Small intestine (tissue), 7 donors: ENCODE measurements at regions not wholly inside any gene's neighbourhood (a gene's known extent, or its start where the extent isn't known, plus 50 kb on each side); places are given as distances from the start of the nearest gene placed in this dataset.

Source experiments
- DNase-seq, 2 donors: peaks; one replicate each; pipeline versions ENCODE4 v3.0.0 to v3.0.0-alpha.2; 2013
- FAIRE-seq: peaks from 2 replicates; lab custom pipeline; 2012; peaks lifted over from hg19 to GRCh38; lab: Jason Lieb, UNC
- H3K27ac ChIP-seq, 3 donors: one replicate each; pipeline ENCODE4 v1.5.1; 2013; ENCODE audit warnings: low read length in 2 of 3, mild to moderate bottlenecking in 2 of 3, control low read depth in 1 of 3, inconsistent platforms in 1 of 3, low read depth in 1 of 3, moderate library complexity in 1 of 3
- H3K27me3 ChIP-seq, 3 donors: one replicate each; pipeline ENCODE4 v1.6.1; 2013; ENCODE audit warnings: low read length in 3 of 3, inconsistent platforms in 1 of 3; ENCODE audit not compliant: control insufficient read depth in 3 of 3, insufficient read depth in 3 of 3
- H3K36me3 ChIP-seq, 3 donors: one replicate each; pipeline ENCODE4 v1.6.1; 2013; ENCODE audit warnings: low read length in 3 of 3, inconsistent platforms in 1 of 3, low read depth in 1 of 3, mild to moderate bottlenecking in 1 of 3, moderate library complexity in 1 of 3; ENCODE audit not compliant: control insufficient read depth in 3 of 3, insufficient read depth in 2 of 3
- H3K4me1 ChIP-seq, 3 donors: one replicate each; pipeline ENCODE4 v1.6.1; 2013; ENCODE audit warnings: low read length in 2 of 3, inconsistent platforms in 1 of 3, low read depth in 1 of 3, mild to moderate bottlenecking in 1 of 3, moderate library complexity in 1 of 3; ENCODE audit not compliant: control insufficient read depth in 3 of 3, insufficient read depth in 2 of 3
- H3K4me3 ChIP-seq, 3 donors: one replicate each; pipeline ENCODE4 v1.5.1; 2013; ENCODE audit warnings: low read length in 3 of 3, control low read depth in 1 of 3, inconsistent platforms in 1 of 3, low read depth in 1 of 3, mild to moderate bottlenecking in 1 of 3, moderate library complexity in 1 of 3
- H3K9me3 ChIP-seq, 2 donors: one replicate each; pipeline ENCODE4 v1.6.1; 2013; ENCODE audit warnings: low read depth in 1 of 2, low read length in 1 of 2; ENCODE audit not compliant: control insufficient read depth in 2 of 2, insufficient read depth in 1 of 2
- WGBS, 3 donors: extraction: QIAGEN DNeasy Blood & Tissue Kit; methylation state at CpG; one replicate each; pipeline ENCODE4 v1.1.7; 2013; 5-methylcytosine and 5-hydroxymethylcytosine counted together
- donor health status: healthy with polysubstance abuse.
- donor health status: control.
- donor health status: control.
- donor health status: Bipolar disorder and iron deficiency.
- donor health status: healthy.

DNA sequence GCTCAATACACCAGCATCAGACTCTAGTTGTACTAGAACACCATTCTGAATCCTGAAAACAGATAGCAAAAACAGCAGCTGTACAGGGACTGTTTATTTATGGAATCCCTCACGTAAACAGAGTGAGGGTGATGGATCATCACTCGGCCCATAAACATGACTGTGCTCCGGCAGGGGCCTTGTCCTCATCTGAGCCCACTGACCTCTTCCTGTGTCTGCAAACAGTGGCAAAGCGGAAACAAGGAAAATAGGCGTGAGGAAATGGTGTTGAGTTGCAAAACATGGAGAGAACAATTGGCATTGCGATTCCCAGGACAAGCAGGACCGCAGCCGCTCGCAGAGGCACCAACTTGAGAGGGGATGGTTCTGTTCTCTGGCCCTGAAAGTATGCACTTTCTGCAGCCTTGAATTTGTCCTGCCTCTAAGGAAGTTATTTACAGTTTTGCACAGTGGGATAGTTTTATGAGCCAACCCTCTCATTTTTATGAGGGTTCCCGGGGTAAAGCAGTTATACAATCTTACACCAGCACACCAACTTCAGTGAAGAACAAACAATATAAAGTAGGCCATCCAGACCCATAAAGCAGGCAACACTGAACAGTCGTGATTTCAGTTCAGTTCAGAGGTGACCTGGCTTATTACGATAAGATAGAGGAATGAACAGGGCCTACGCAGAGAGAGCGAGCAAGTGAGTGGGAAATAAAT is 248.0 kb upstream of the FZD8 start:
- H3K27me3 ChIP-seq: no peaks in the 10 kb centered on the region
- no peak for FAIRE-seq
- no peak overlapping the region for H3K4me3 ChIP-seq
- peak in 1 of 2 donors; percentile 39 for DNase-seq
- WGBS, 3 donors: 51 to 60% (median 54%) methylated on average over 14 of the region's 14 CpGs
- no peaks in the 10 kb centered on the region for H3K9me3 ChIP-seq
- H3K27ac ChIP-seq: peak overlapping the region in 1 of 3 donors; percentile 72
- peaks cover 0 to 15% (median 0%) of the 10 kb centered on the region in 3 donors for H3K4me1 ChIP-seq
- H3K36me3 ChIP-seq: no peaks in the 10 kb centered on the region

DNA sequence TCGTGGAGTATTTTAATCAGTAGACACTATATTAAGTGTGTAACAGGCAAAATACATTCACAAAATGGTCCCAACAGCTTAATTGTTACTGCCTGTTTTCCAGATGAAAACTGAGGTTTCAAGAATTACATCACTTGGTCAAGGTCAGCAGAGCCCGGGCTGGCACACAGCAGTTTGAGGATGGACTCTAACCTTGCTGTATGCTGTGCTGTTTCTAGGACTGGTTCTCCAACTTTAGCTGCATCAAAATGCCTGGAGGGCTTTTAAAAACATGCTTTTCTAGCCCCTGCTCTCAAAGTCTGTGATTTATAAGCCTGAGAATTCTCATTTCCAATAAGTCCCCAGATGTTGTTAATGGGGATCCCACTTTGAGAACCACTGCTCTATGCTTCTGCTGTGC is 247.1 kb upstream of the FZD8 start:
- FAIRE-seq: no peak
- no peak overlapping the region for H3K4me3 ChIP-seq
- 38 to 67% (median 47%) methylated on average over 2 of the region's 2 CpGs for WGBS, 3 donors
- peaks cover 0 to 18% (median 0%) of the 10 kb centered on the region in 3 donors for H3K4me1 ChIP-seq
- peak in 1 of 2 donors; percentile 20 for DNase-seq
- H3K27me3 ChIP-seq: no peaks in the 10 kb centered on the region
- no peaks in the 10 kb centered on the region for H3K9me3 ChIP-seq
- no peak overlapping the region for H3K27ac ChIP-seq
- H3K36me3 ChIP-seq: no peaks in the 10 kb centered on the region

DNA sequence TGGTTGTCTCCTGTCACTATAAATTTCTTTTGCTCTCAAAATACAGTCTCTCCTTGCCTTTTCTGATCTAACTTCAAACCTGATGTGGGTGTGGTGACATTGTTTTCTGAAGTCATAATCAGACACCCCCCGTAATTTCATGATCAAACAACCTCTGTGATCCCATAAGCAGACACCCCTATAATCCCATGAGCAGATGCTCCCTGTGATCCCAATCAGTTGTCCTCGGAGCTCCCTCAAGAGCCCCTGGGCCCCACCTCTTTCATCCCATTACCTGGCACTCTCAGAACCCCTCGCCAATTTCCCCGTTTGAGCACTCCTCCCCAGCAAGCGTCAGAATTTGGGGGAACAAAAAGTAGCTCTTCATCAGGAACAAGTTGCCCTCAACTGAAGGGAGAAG is 246.3 kb upstream of the FZD8 start:
- Histone ChIP-seq H3K27me3 (no peaks in the 10 kb centered on the region), H3K4me1 (peaks cover 0 to 18% (median 0%) of the 10 kb centered on the region in 3 donors), H3K9me3 (no peaks in the 10 kb centered on the region), H3K27ac (no peak overlapping the region), H3K36me3 (no peaks in the 10 kb centered on the region), H3K4me3 (no peak overlapping the region)
- no peak for DNase-seq
- 84 to 90% (median 85%) methylated on average over 5 of the region's 5 CpGs for WGBS, 3 donors
- no peak for FAIRE-seq

DNA sequence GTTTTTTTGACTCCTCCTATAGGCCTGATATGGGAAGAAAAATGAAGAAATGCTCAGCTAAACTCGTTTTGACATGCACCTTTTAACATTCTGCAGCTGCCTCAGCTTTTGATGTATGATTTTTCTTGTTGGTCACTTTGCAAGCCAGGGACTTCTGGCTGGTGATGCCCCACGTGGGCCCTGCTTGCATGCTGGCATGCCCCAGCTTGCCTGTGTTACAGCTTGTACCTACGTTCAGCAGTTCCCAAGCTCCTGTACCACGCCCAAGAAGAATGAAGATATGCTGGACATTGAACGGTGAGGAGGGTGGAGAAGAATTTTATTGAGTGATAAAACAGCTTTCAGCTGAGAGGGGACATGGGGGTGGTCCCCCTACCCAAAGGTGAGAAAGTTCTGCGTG is 245.6 kb upstream of the FZD8 start:
- 37 to 71% (median 45%) methylated on average over 6 of the region's 6 CpGs for WGBS, 3 donors
- Histone ChIP-seq H3K4me1 (peaks cover 0 to 18% (median 0%) of the 10 kb centered on the region in 3 donors), H3K27me3 (no peaks in the 10 kb centered on the region), H3K27ac (no peak overlapping the region), H3K4me3 (no peak overlapping the region), H3K9me3 (no peaks in the 10 kb centered on the region), H3K36me3 (no peaks in the 10 kb centered on the region)
- no peak for DNase-seq
- FAIRE-seq: no peak

DNA sequence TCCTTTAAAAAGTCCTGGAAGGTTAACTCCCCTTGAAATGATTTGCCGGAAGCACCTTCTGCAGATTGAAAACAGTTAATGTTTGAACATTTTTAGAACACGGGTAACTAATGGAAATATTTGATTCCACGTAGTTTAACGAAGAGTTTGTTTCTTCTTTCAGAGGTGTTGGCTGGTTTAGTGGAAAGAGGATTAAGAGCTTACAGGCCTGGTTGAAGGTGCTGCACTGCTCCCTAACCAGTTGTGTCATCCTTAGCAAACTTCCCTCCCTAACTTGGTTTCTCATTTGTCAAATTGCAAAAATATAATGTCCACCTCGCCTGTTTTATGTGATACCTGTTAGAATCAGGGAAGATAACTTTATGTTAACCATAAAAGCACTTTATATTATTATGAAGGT is 243.0 kb upstream of the FZD8 start:
- H3K9me3 ChIP-seq: no peaks in the 10 kb centered on the region
- no peak for DNase-seq
- H3K27ac ChIP-seq: no peak overlapping the region
- 20 to 65% (median 42%) methylated on average over 5 of the region's 5 CpGs for WGBS, 3 donors
- H3K4me3 ChIP-seq: no peak overlapping the region
- H3K4me1 ChIP-seq: peaks cover 0 to 13% (median 0%) of the 10 kb centered on the region in 3 donors
- H3K27me3 ChIP-seq: no peaks in the 10 kb centered on the region
- FAIRE-seq: no peak
- no peaks in the 10 kb centered on the region for H3K36me3 ChIP-seq

DNA sequence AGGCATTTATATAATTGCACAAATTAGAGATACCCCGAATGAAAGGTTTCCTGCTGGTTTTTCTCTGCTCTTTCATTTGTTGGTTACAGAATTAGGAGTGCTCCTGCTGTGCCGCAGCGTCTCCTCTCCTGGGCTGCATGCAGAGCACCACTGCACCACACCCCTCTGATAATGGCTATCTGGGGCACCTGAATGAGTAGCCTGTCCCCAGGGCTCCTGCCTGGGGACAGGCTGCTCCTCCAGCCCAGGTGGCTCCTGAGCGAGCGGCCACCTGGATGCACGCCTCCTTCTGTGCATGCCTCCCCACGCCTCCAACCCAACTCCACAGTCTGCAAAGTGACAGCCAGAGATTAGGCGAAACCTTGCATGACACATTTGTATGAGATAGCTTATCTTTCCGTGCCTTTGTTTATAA is 242.6 kb upstream of the FZD8 start:
- Histone ChIP-seq H3K27me3 (no peaks in the 10 kb centered on the region), H3K9me3 (no peaks in the 10 kb centered on the region), H3K4me3 (no peak overlapping the region), H3K4me1 (peaks cover 0 to 9% (median 0%) of the 10 kb centered on the region in 3 donors), H3K27ac (no peak overlapping the region), H3K36me3 (no peaks in the 10 kb centered on the region)
- DNase-seq (peak in 1 of 2 donors; percentile 12), FAIRE-seq (no peak)
- WGBS, 3 donors: 12 to 62% (median 29%) methylated on average over 9 of the region's 9 CpGs

DNA sequence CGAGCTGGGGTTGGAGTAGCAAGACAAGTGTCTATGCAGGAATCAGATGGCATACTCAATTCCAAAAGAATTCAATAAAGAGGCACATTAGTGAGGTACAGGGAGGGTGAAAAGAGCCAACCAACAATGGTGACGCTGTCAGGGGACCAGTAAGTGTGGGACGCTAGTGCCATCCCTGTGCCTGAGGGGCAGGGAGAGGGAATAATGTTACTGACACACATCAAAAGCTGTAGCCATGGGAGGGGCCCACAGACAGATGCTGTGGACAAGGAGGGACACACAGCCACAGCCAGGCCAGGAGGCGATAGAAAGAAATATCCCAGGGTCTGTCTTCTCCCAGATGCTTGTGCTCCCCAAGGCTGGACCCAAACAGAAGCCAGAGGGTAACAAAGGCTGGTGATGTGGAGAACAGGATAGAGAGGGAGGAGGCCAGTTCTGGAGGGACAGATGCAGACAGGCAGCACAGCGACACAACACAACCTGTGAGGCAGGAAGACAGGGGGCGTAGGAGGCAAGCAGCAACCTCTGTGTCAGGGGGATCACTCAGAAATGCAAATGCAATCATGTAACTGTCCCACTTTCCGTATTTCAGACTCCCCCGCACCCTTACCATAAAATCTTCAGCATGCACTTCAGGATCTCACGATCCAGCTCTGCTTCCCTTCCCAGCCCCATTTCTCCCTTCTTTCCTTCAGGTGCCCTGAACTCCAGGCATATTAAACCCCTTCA is 240.5 kb upstream of the FZD8 start:
- Histone ChIP-seq H3K9me3 (no peaks in the 10 kb centered on the region), H3K27ac (no peak overlapping the region), H3K4me1 (peaks cover 0 to 5% (median 0%) of the 10 kb centered on the region in 3 donors), H3K36me3 (no peaks in the 10 kb centered on the region), H3K4me3 (no peak overlapping the region), H3K27me3 (no peaks in the 10 kb centered on the region)
- DNase-seq: no peak
- no peak for FAIRE-seq
- 89 to 92% (median 92%) methylated on average over 9 of the region's 9 CpGs for WGBS, 3 donors

DNA sequence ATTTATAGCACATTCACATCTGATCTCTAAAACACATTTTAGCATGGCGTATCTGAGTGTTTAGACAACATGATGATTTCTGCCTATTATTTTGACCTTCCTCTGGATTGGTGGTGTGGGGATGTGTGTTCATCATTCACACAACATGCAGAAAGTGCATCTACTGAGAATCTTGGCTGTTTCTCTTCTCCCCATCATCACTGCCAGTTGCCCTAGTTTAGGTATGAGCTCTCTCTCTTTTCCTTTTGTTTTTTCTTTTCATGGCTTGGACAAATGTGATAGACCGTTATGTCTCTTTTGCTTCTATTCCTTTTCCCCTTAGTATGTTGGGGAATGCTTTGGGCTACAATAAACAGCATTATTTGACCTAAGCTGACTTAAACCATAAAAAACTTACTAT is 239.2 kb upstream of the FZD8 start:
- WGBS, 3 donors: 88 to 96% (median 92%) methylated on average over 2 of the region's 2 CpGs
- no peak for DNase-seq
- no peaks in the 10 kb centered on the region for H3K27me3 ChIP-seq
- FAIRE-seq: no peak
- peaks cover 0 to 3% (median 0%) of the 10 kb centered on the region in 3 donors for H3K4me1 ChIP-seq
- no peak overlapping the region for H3K4me3 ChIP-seq
- H3K9me3 ChIP-seq: no peaks in the 10 kb centered on the region
- H3K27ac ChIP-seq: no peak overlapping the region
- no peaks in the 10 kb centered on the region for H3K36me3 ChIP-seq
